Muscle of leg (tissue), 3 donors: ENCODE measurements at regions not wholly inside any gene's neighbourhood (a gene's known extent, or its start where the extent isn't known, plus 50 kb on each side); places are given as distances from the start of the nearest gene placed in this dataset.
A peak's percentile ranks its signal among the peaks of the same experiment; 100 is the strongest.

Experiments
- DNase-seq: peaks from one replicate; pipeline ENCODE4 v3.0.0; 2013
- H3K27ac ChIP-seq: one replicate; pipeline ENCODE4 v1.5.1; 2013; ENCODE audit warnings: mild to moderate bottlenecking, low read length, control low read depth
- H3K27me3 ChIP-seq: one replicate; pipeline ENCODE4 v1.6.1; 2013; ENCODE audit warnings: low read length; ENCODE audit not compliant: control insufficient read depth, insufficient read depth
- H3K36me3 ChIP-seq: one replicate; pipeline ENCODE4 v1.6.1; 2013; ENCODE audit warnings: low read length; ENCODE audit not compliant: control insufficient read depth, insufficient read depth
- H3K4me1 ChIP-seq: one replicate; pipeline ENCODE4 v1.6.1; 2013; ENCODE audit warnings: low read length; ENCODE audit not compliant: control insufficient read depth, insufficient read depth
- H3K4me3 ChIP-seq: one replicate; pipeline ENCODE4 v1.5.1; 2013; ENCODE audit warnings: low read length, control low read depth
- H3K9me3 ChIP-seq: replicated peaks from 2 replicates; pipeline ENCODE4 v1.6.1; 2013; ENCODE audit warnings: low read depth, low read length; ENCODE audit not compliant: control insufficient read depth
- WGBS: methylation state at CpG from one replicate; pipeline ENCODE4 v1.1.5; 2013; ENCODE audit warnings: missing lambda C conversion rate; ENCODE audit not compliant: insufficient coverage; 5-methylcytosine and 5-hydroxymethylcytosine counted together

GRCh38 chr10:61356354-61356753 lies 96.8 kb downstream of the TMEM26 start:
- Histone ChIP-seq H3K4me1 (no peaks in the 10 kb centered on the region), H3K27me3 (no peaks in the 10 kb centered on the region), H3K9me3 (no peaks in the 10 kb centered on the region), H3K27ac (no peak overlapping the region), H3K36me3 (no peaks in the 10 kb centered on the region), H3K4me3 (no peak overlapping the region)
- no peak for DNase-seq

GRCh38 chr10:61355211-61355610 lies 98.0 kb downstream of the TMEM26 start:
- H3K36me3 ChIP-seq, result no peaks in the 10 kb centered on the region
- WGBS, result no CpG with 5 or more reads among the region's 1 CpG
- no peak overlapping the region for H3K27ac ChIP-seq
- no peaks in the 10 kb centered on the region for H3K4me1 ChIP-seq
- no peaks in the 10 kb centered on the region for H3K27me3 ChIP-seq
- no peak overlapping the region for H3K4me3 ChIP-seq
- H3K9me3 ChIP-seq, result no peaks in the 10 kb centered on the region
- no peak for DNase-seq

DNA sequence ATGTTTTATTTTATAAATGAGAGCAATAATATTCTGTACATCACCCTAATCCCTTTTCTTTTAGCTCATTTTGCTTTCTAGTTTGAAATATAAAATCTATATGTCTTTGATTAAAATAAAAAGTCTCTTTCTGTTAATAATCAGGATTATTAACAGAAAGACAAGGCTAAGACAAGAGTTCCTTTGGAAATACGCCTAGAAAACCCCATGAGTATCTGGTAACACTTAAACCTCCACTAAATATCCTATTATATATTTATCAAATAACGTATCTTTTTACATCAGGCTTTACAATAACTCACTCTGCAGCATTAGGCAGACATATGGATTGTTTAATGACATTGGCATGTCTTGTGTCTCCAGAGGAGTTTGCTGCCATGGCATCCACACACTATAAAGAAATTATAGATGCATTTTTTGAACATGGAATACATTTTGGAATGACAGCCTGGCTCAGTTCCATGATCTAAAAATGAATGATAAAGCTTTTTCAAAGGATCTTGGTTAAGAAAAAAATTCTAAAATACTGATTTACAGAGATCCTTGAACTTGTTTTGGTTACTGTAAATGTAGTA lies 98.7 kb downstream of the TMEM26 start:
- no peaks in the 10 kb centered on the region for H3K36me3 ChIP-seq
- no peaks in the 10 kb centered on the region for H3K27me3 ChIP-seq
- DNase-seq, result peak; percentile 61
- no peaks in the 10 kb centered on the region for H3K4me1 ChIP-seq
- H3K27ac ChIP-seq, result no peak overlapping the region
- H3K9me3 ChIP-seq, result no peaks in the 10 kb centered on the region
- H3K4me3 ChIP-seq, result no peak overlapping the region
- no CpG with 5 or more reads among the region's 2 CpGs for WGBS

GRCh38 chr10:61350794-61351193 lies 102.4 kb downstream of the TMEM26 start:
- no peaks in the 10 kb centered on the region for H3K36me3 ChIP-seq
- WGBS, result no CpG with 5 or more reads among the region's 1 CpG

GRCh38 chr10:61350068-61350467 lies 103.1 kb downstream of the TMEM26 start:
- Histone ChIP-seq H3K4me3 (no peak overlapping the region), H3K4me1 (no peaks in the 10 kb centered on the region), H3K27ac (no peak overlapping the region), H3K36me3 (no peaks in the 10 kb centered on the region), H3K9me3 (no peaks in the 10 kb centered on the region), H3K27me3 (no peaks in the 10 kb centered on the region)
- DNase-seq, result no peak
- no CpG with 5 or more reads among the region's 1 CpG for WGBS

More at GRCh38 chr10:61350794-61351193, 102.4 kb downstream of the TMEM26 start:
- no peak overlapping the region for H3K4me3 ChIP-seq
- H3K4me1 ChIP-seq, result no peaks in the 10 kb centered on the region
- no peak overlapping the region for H3K27ac ChIP-seq
- H3K9me3 ChIP-seq, result no peaks in the 10 kb centered on the region
- no peak for DNase-seq
- no peaks in the 10 kb centered on the region for H3K27me3 ChIP-seq

DNA sequence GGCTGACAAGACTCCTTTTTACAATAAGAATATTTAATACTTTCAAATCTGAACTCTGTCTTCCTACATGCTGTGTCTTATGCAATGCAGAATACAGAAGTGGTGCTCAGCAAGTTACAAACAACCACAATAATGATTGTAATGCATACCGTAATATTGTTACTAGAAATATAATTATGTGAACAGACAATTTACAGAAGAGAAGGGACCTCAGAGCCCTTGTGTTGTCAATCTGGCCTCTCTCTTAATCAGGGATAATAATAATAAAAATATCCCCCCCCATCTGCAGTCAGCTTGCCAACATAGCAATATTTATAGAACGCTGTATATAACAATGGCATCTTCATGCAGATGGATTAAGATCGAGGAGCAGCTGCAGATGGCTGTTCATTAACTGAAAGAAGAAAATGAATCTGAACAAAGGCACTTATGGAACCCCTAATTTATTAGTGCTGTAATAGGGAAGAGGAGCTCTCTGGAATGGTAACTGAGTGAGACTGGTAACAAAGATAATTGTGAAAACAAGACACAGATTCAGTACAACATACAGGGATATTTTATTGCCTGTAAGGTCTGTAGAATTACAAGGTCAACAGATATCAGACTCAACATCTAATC lies 106.3 kb downstream of the TMEM26 start:
- Histone ChIP-seq H3K9me3 (no peaks in the 10 kb centered on the region), H3K36me3 (no peaks in the 10 kb centered on the region), H3K4me3 (no peak overlapping the region), H3K27ac (no peak overlapping the region), H3K4me1 (no peaks in the 10 kb centered on the region), H3K27me3 (no peaks in the 10 kb centered on the region)
- peak; percentile 35 for DNase-seq
- no CpG with 5 or more reads among the region's 3 CpGs for WGBS

- WGBS, result 43% methylated on average over 1 of the region's 3 CpGs
- no peaks in the 10 kb centered on the region for H3K36me3 ChIP-seq
- H3K27ac ChIP-seq, result no peak overlapping the region
- no peaks in the 10 kb centered on the region for H3K27me3 ChIP-seq
- no peaks in the 10 kb centered on the region for H3K4me1 ChIP-seq
- H3K9me3 ChIP-seq, result no peaks in the 10 kb centered on the region
- no peak overlapping the region for H3K4me3 ChIP-seq
- no peak for DNase-seq
Measured at GRCh38 chr10:61343796-61344195, 109.4 kb downstream of the TMEM26 start.

DNA sequence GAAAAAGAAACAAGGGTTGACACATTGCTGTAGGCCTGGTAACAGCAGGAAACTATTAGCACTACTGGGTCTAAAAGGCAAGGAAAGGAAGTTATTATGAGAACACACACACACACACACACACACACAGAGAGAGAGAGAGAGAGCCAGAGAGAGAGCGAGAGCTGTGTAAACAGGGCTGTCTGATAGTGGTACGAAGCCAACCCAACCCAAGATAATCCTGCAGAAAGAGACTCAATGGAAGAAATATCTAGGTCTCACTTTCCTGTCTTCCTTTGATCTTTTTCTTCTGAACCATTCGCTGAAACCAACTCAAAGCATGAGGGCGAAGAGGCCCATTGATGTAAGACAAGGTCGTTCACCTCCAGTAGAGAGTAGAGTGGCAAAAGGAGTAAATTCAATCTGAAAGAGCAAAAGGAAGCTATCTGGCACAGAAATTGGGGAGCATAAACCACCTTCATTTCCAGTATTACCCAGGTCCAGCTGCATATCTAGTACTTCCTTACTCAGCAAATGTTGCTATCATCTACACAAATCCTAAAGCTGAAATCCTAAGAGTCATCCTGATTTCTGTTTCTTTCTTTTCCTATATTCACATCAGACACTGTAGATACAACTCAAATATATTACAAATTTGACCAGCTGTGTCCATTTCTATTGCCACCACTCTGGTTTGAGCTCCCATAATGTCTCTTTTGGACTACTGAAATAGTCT lies 110.2 kb downstream of the TMEM26 start:
- no CpG with 5 or more reads among the region's 5 CpGs for WGBS

DNA sequence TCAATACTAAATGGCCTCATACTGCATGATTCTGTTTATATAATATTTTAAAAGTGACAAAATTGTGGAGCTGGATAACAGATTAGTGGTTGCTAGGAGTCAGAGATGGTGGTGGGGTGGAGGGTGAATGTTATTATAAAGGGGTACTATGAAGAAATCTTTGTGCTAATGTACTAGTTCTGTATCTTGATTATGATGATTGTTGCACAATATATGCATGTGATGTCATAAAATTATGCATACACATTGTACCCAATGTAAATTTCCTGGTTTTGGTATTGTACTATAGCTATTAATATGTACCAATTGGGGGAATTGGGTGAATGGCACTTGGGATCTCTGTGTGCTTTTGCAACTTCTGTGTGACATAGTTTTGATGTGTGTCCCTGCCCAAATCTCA lies 112.2 kb downstream of the TMEM26 start:
- no peaks in the 10 kb centered on the region for H3K9me3 ChIP-seq
- no peaks in the 10 kb centered on the region for H3K36me3 ChIP-seq
- no peak overlapping the region for H3K4me3 ChIP-seq
- DNase-seq, result no peak
- no peaks in the 10 kb centered on the region for H3K4me1 ChIP-seq
- no peaks in the 10 kb centered on the region for H3K27me3 ChIP-seq
- no peak overlapping the region for H3K27ac ChIP-seq

More for the DNA sequence above, 110.2 kb downstream of the TMEM26 start:
- Histone ChIP-seq H3K27me3 (no peaks in the 10 kb centered on the region), H3K36me3 (no peaks in the 10 kb centered on the region), H3K4me1 (no peaks in the 10 kb centered on the region), H3K27ac (no peak overlapping the region), H3K9me3 (no peaks in the 10 kb centered on the region), H3K4me3 (no peak overlapping the region)
- DNase-seq, result no peak

DNA sequence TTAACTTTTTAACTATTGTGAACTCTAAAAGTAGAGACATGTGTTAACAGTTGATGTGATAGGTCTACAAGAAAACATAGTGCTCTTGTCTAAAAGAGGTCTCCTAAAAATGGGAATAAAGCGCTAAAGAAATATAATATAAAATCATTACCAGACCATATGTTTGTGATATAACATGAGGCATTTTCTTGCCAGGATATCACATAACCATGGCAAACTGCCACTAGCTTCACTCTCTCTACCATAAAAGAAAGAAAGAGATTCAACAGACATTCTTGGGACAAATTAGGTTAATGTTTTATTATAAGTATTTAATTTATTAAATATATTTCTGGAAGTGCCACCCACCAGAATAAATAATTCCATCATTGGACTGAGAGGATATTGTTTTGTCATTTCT lies 115.0 kb downstream of the TMEM26 start:
- peak; percentile 26 for DNase-seq
- H3K27ac ChIP-seq, result no peak overlapping the region
- H3K36me3 ChIP-seq, result no peaks in the 10 kb centered on the region
- WGBS, result no CpG with 5 or more reads among the region's 1 CpG
- no peaks in the 10 kb centered on the region for H3K4me1 ChIP-seq
- H3K27me3 ChIP-seq, result no peaks in the 10 kb centered on the region
- H3K9me3 ChIP-seq, result no peaks in the 10 kb centered on the region
- no peak overlapping the region for H3K4me3 ChIP-seq
